Spleen (tissue), 11 donors: ENCODE measurements at regions not wholly inside any gene's neighbourhood (a gene's known extent, or its start where the extent isn't known, plus 50 kb on each side); places are given as distances from the start of the nearest gene placed in this dataset.

Experiments
- DNase-seq: peaks from one replicate; pipeline ENCODE4 v3.0.0-alpha.2; 2020
- H3K27ac ChIP-seq, 8 donors: fragments of 200-600 bp; sonication (generic) in 7 of 8; 1 replicate in 4 of 8; 2 replicates in 4 of 8; pipeline versions ENCODE4 v1.5.0 to v1.8.0; 2016 to 2021; ENCODE audit warnings: inconsistent platforms in 4 of 8, mild to moderate bottlenecking in 4 of 8, moderate library complexity in 1 of 8
- H3K27me3 ChIP-seq, 7 donors: fragments of 200-600 bp; sonication (generic) in 6 of 7; replicated peaks in 1 of 7; 1 replicate in 4 of 7; 2 replicates in 3 of 7; pipeline versions ENCODE4 v1.5.0 to v1.8.0; 2016 to 2021; ENCODE audit warnings: inconsistent platforms in 3 of 7, mild to moderate bottlenecking in 1 of 7
- H3K36me3 ChIP-seq, 6 donors: fragments of 200-600 bp; sonication (generic) in 5 of 6; 1 replicate in 4 of 6; 2 replicates in 2 of 6; pipeline versions ENCODE4 v1.5.0 to v1.8.0; 2016 to 2021; ENCODE audit warnings: inconsistent platforms in 2 of 6
- H3K4me1 ChIP-seq, 6 donors: fragments of 200-600 bp; sonication (generic) in 5 of 6; 1 replicate in 3 of 6; 2 replicates in 3 of 6; pipeline versions ENCODE4 v1.5.0 to v1.8.0; 2016 to 2021; ENCODE audit warnings: inconsistent platforms in 3 of 6
- H3K4me3 ChIP-seq, 8 donors: fragments of 200-600 bp; sonication (generic) in 7 of 8; 1 replicate in 4 of 8; 2 replicates in 4 of 8; pipeline versions ENCODE4 v1.5.0 to v1.8.0; 2016 to 2021; ENCODE audit warnings: inconsistent platforms in 4 of 8, mild to moderate bottlenecking in 4 of 8, moderate library complexity in 2 of 8
- H3K9me3 ChIP-seq, 8 donors: fragments of 200-600 bp; sonication (generic) in 7 of 8; 1 replicate in 4 of 8; 2 replicates in 4 of 8; pipeline versions ENCODE4 v1.5.0 to v1.8.0; 2016 to 2021; ENCODE audit warnings: inconsistent platforms in 4 of 8
- POLR2A ChIP-seq, 3 donors: fragments of 450-650 bp; IDR thresholded peaks; one replicate each; pipeline ENCODE4 v1.5.1; 2017; ENCODE audit warnings: antibody characterized with exemption in 3 of 3, mild to moderate bottlenecking in 1 of 3
- POLR2AphosphoS5 ChIP-seq, 3 donors: sonication (generic); formaldehyde crosslinking; IDR thresholded peaks; one replicate each; pipeline ENCODE4 v1.5.1; 2017; ENCODE audit warnings: antibody characterized with exemption in 3 of 3
- WGBS, 5 donors: extraction: QIAGEN DNeasy Blood & Tissue Kit in 3 of 5; methylation state at CpG; one replicate each; pipeline versions ENCODE4 v1.1.5 to v1.1.7; 2013 to 2018; 5-methylcytosine and 5-hydroxymethylcytosine counted together
- intact Hi-C: fragments of 100-400 bp; cut with DNase I; formaldehyde crosslinking; loops from one replicate; pipeline ENCODE4 v1.15.0; 2023; ENCODE audit warnings: low total_unique reads
- TF ChIP-seq, protein P1 (sequence below), 11 experiments: fragments of 200-600 bp in 7 of 11; fragments of 450-650 bp in 4 of 11; sonication (generic) in 4 of 11; IDR thresholded peaks in 8 of 11; conservative IDR thresholded peaks in 3 of 11; 1 replicate in 7 of 11; 2 replicates in 4 of 11; pipeline versions ENCODE4 v1.4.0 to v1.8.0; 2016 to 2021; ENCODE audit warnings: antibody characterized with exemption in 11 of 11, inconsistent platforms in 4 of 11, mild to moderate bottlenecking in 1 of 11
- donor health status: healthy with polysubstance abuse.
- donor health status: DM: no; HTN: no; CAD: no; lungs with moderate emphysema.
- donor health status: DM: no; HTN: no; CAD: no.
- donor health status: Bipolar disorder and iron deficiency.
- donor health status: healthy.
- donor health status: DM: no; HTN: no; CAD: no.
- donor health status: DM: yes; HTN: yes; CAD: no.

DNA sequence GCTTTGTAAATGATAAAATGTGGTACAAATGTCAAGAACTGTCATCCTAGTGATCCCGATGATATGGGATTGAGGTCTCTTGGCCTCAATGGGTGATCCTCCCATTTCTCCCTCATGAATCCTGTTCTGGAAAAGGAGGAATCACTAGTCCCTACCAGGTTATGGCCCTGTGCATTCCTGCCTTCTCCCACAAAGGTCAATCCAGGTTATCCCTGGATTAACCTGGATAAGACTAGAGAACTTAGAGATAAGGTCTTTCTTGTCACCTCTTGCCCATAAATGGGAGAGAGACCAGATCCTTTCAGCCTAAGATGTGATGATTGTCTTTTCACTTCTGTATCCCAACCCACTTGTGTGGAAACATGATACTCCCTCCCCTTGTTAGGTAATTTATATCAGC, 396.7 kb downstream of the BUD13 start:
- no peak overlapping the region for H3K4me3 ChIP-seq
- no peaks in the 10 kb centered on the region for H3K36me3 ChIP-seq
- DNase-seq, result no peak
- H3K9me3 ChIP-seq, result no peaks in the 10 kb centered on the region
- 89 to 100% (median 95%) methylated on average over 1 of the region's 1 CpG for WGBS, 5 donors
- peaks cover 0 to 15% (median 0%) of the 10 kb centered on the region in 7 donors for H3K27me3 ChIP-seq
- intact Hi-C loops, result no loop called here
- no peak overlapping the region for H3K27ac ChIP-seq
- TF ChIP-seq POLR2AphosphoS5 (IDR thresholded peaks at IDR 0.05) (no peak), POLR2A (IDR thresholded peaks at IDR 0.05) (no peak)
- TF ChIP-seq, protein P1, sequence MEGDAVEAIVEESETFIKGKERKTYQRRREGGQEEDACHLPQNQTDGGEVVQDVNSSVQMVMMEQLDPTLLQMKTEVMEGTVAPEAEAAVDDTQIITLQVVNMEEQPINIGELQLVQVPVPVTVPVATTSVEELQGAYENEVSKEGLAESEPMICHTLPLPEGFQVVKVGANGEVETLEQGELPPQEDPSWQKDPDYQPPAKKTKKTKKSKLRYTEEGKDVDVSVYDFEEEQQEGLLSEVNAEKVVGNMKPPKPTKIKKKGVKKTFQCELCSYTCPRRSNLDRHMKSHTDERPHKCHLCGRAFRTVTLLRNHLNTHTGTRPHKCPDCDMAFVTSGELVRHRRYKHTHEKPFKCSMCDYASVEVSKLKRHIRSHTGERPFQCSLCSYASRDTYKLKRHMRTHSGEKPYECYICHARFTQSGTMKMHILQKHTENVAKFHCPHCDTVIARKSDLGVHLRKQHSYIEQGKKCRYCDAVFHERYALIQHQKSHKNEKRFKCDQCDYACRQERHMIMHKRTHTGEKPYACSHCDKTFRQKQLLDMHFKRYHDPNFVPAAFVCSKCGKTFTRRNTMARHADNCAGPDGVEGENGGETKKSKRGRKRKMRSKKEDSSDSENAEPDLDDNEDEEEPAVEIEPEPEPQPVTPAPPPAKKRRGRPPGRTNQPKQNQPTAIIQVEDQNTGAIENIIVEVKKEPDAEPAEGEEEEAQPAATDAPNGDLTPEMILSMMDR (IDR thresholded peaks at IDR 0.05 in 8 of 11, conservative IDR thresholded peaks at IDR 0.05 in 3 of 11), result no peak
- no peaks in the 10 kb centered on the region for H3K4me1 ChIP-seq

- no peak overlapping the region for H3K27ac ChIP-seq
- H3K4me3 ChIP-seq, result no peak overlapping the region
- H3K4me1 ChIP-seq, result no peaks in the 10 kb centered on the region
- DNase-seq, result no peak
- intact Hi-C loops, result no loop called here
- H3K27me3 ChIP-seq, result peaks cover 0 to 19% (median 0%) of the 10 kb centered on the region in 7 donors
- no peaks in the 10 kb centered on the region for H3K36me3 ChIP-seq
- no peaks in the 10 kb centered on the region for H3K9me3 ChIP-seq
- TF ChIP-seq POLR2A (IDR thresholded peaks at IDR 0.05), result no peak
- 87 to 100% (median 96%) methylated on average over 1 of the region's 1 CpG for WGBS, 5 donors
These were observed 397.6 kb downstream of the BUD13 start for GRCh38 chr11:116375221-116375620.

DNA sequence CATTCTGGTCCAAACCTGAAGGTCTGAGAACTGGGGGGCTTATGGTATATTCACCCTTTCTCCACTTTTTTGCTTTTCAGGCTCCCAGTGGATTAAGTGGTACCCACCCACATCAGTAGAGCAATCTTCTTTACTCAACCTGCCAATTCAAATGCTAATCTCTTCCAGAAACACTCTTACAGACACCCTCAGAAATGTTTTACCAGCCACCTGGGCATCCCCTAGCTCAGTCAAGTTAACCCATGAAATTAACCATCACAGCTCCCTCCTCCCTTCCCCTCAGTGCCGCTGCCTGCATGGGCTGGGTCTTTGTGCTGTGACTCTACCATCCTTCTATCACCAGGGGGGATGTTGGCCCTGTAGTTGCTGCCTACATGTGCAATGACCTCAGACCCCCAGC, 398.7 kb downstream of the BUD13 start:
- TF ChIP-seq, protein P1 (IDR thresholded peaks at IDR 0.05 in 8 of 11, conservative IDR thresholded peaks at IDR 0.05 in 3 of 11), result no peak
- TF ChIP-seq POLR2AphosphoS5 (IDR thresholded peaks at IDR 0.05) (no peak), POLR2A (IDR thresholded peaks at IDR 0.05) (no peak)
- no peaks in the 10 kb centered on the region for H3K4me1 ChIP-seq
- H3K4me3 ChIP-seq, result no peak overlapping the region
- no peaks in the 10 kb centered on the region for H3K36me3 ChIP-seq
- WGBS, 5 donors, result 83 to 100% (median 87%) methylated on average over 1 of the region's 1 CpG
- intact Hi-C loops, result no loop called here
- DNase-seq, result no peak
- peaks cover 0 to 19% (median 0%) of the 10 kb centered on the region in 7 donors for H3K27me3 ChIP-seq
- no peak overlapping the region for H3K27ac ChIP-seq
- H3K9me3 ChIP-seq, result no peaks in the 10 kb centered on the region

DNA sequence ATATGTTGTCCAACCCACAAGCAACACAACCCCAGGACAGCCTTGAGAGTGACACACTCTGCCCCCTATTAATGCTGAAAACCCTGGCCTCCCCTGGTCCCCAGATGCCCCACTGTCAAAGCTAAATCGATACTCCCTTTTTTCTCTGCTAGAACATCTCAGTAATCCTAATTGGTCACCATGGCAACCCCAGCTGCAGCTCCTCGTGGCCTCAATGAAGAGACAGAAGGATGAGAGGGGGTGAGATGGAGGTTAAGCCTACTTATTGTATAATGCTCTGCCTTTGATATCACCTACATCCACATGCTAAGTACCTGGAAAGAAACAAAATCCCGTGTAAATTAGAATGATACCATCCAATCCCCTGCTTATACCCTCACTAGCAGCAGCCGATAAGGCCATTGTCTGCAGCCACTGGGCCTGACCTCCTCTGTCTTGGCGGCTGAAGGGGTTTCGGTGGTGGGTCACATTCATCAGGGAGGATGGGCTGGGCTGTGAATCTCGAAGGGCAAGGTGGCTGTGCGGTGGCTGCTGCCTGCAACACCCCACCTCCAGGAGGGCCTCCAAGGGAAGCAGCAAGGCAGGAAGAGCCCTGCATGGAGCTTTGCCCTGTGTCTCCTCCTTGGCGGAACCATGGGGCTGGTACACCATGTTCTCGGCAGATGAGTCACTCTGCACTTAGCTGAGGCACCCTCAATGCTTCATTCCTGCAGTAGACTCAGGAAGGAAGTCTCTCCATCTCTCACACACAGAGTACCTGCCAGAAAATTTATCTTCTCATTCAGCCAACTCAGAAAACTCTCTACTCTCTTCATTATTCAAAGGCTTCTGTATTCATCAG, 399.5 kb downstream of the BUD13 start:
- 65 to 81% (median 77%) methylated on average over 9 to 10 of the region's 10 CpGs for WGBS, 5 donors
- H3K4me3 ChIP-seq, result no peak overlapping the region
- intact Hi-C loops, result no loop called here
- no peaks in the 10 kb centered on the region for H3K4me1 ChIP-seq
- TF ChIP-seq, protein P1 (IDR thresholded peaks at IDR 0.05 in 8 of 11, conservative IDR thresholded peaks at IDR 0.05 in 3 of 11), result no peak
- TF ChIP-seq POLR2A (IDR thresholded peaks at IDR 0.05), result no peak
- TF ChIP-seq POLR2AphosphoS5 (IDR thresholded peaks at IDR 0.05), result no peak
- no peaks in the 10 kb centered on the region for H3K9me3 ChIP-seq
- H3K27me3 ChIP-seq, result peaks cover 0 to 19% (median 0%) of the 10 kb centered on the region in 7 donors
- no peak for DNase-seq
- H3K27ac ChIP-seq, result no peak overlapping the region
- no peaks in the 10 kb centered on the region for H3K36me3 ChIP-seq
